K562 (cell line): ENCODE measurements at regions not wholly inside any gene's neighbourhood (a gene's known extent, or its start where the extent isn't known, plus 50 kb on each side); places are given as distances from the start of the nearest gene placed in this dataset.

Experiments
- ATAC-seq: fragments of 200-7000 bp; cut with Tn5 transposase; 3 replicates; pipeline ENCODE4 v1.9.1; 2020; ENCODE audit warnings: moderate library complexity
- BruUV-seq: library from RNA; stranded (reverse); fragments of 400-500 nt; replicated peaks from 2 replicates; lab custom pipeline; 2021; lab: Mats Ljungman, UMichigan
- CTCF ChIA-PET: fragments of 300-600 bp; formaldehyde crosslinking; extraction: SDS; loops from one replicate; lab custom pipeline; 2021; ENCODE audit warnings: low intra/inter-chr PET ratio; lab: Yijun Ruan, JAX
- POLR2A ChIA-PET: fragments of 300-600, 350-650 bp; sonication (Branson Sonifier 250); formaldehyde crosslinking; extraction: SDS; loops from one replicate; lab custom pipeline; 2021; ENCODE audit warnings: antibody characterized with exemption, inconsistent platforms; lab: Yijun Ruan, JAX
- DNase-seq, 4 experiments: peaks; one replicate each; pipeline versions ENCODE4 v3.0.0 to v3.0.0-alpha.2; 2011 to 2018; ENCODE audit warnings: low spot score in 3 of 4, mixed read lengths in 3 of 4; ENCODE audit errors: extremely low read depth in 1 of 4
- FAIRE-seq: peaks from 2 replicates; lab custom pipeline; 2011; peaks lifted over from hg19 to GRCh38; lab: Jason Lieb, UNC
- H2AFZ ChIP-seq: 2 replicates; pipeline ENCODE4 v1.6.0; 2011; ENCODE audit warnings: low read depth, low read length, control low read depth, inconsistent platforms
- H3K27ac ChIP-seq: fragments of 200-600 bp; 3 replicates; pipeline ENCODE4 v1.8.0; 2011; ENCODE audit warnings: low read depth, mild to moderate bottlenecking, control low read depth, inconsistent platforms, low read length, moderate library complexity, mixed read lengths; ENCODE audit errors: extremely low read depth
- H3K27me3 ChIP-seq, 2 experiments: fragments of 300-600 bp in 1 of 2; 2 replicates in 1 of 2; 3 replicates in 1 of 2; pipeline versions ENCODE4 v1.6.0 to v1.8.0; 2011; ENCODE audit warnings: inconsistent platforms in 2 of 2, low read length in 2 of 2, mild to moderate bottlenecking in 1 of 2, mixed read lengths in 1 of 2, moderate library complexity in 1 of 2; ENCODE audit not compliant: control insufficient read depth in 2 of 2, insufficient read depth in 2 of 2
- H3K36me3 ChIP-seq: fragments of 300-600 bp; 3 replicates; pipeline ENCODE4 v1.8.0; 2011; ENCODE audit warnings: mild to moderate bottlenecking, low read length, inconsistent platforms; ENCODE audit not compliant: control insufficient read depth, insufficient read depth
- H3K4me1 ChIP-seq, 2 experiments: fragments of 200-600 bp in 1 of 2; replicated peaks in 1 of 2; 2 replicates in 1 of 2; 3 replicates in 1 of 2; pipeline versions ENCODE4 v1.5.1 to v1.8.0; 2011; ENCODE audit warnings: inconsistent platforms in 2 of 2, low read length in 2 of 2, mild to moderate bottlenecking in 1 of 2, mixed read lengths in 1 of 2, moderate library complexity in 1 of 2; ENCODE audit not compliant: control insufficient read depth in 2 of 2, insufficient read depth in 2 of 2
- H3K4me2 ChIP-seq: 2 replicates; pipeline ENCODE4 v1.6.1; 2011; ENCODE audit warnings: low read length, control low read depth, inconsistent platforms, mixed read lengths; ENCODE audit not compliant: insufficient read depth
- H3K4me3 ChIP-seq: fragments of 200-600 bp; sonication (generic), shearing (Covaris generic); 2 replicates; pipeline ENCODE4 v1.5.1; 2016; ENCODE audit warnings: control low read depth, inconsistent platforms
- H3K79me2 ChIP-seq: fragments of 200-600 bp; 3 replicates; pipeline ENCODE4 v1.8.0; 2011; ENCODE audit warnings: low read length, inconsistent platforms; ENCODE audit not compliant: control insufficient read depth, insufficient read depth
- H3K9ac ChIP-seq, 2 experiments: 2 replicates each; pipeline versions ENCODE4 v1.6.0 to v1.6.1; 2011; ENCODE audit warnings: low read depth in 2 of 2, low read length in 2 of 2, control low read depth in 1 of 2, inconsistent platforms in 1 of 2, mild to moderate bottlenecking in 1 of 2, mixed read lengths in 1 of 2; ENCODE audit not compliant: insufficient read depth in 1 of 2
- H3K9me1 ChIP-seq: one replicate; pipeline ENCODE4 v1.6.0; 2011; ENCODE audit warnings: inconsistent platforms, mild to moderate bottlenecking, low read length, moderate library complexity; ENCODE audit not compliant: control insufficient read depth, insufficient read depth
- H3K9me3 ChIP-seq: replicated peaks from 2 replicates; pipeline ENCODE4 v1.5.1; 2011; ENCODE audit warnings: low read depth, low read length, inconsistent platforms; ENCODE audit not compliant: control insufficient read depth, insufficient read depth
- H4K20me1 ChIP-seq: replicated peaks from 2 replicates; pipeline ENCODE4 v1.6.1; 2011; ENCODE audit warnings: low read length, inconsistent platforms, mixed read lengths; ENCODE audit not compliant: control insufficient read depth, insufficient read depth
- FOXA3 ChIP-seq, 2 experiments: fragments of 450-650 bp in 1 of 2; sonication (generic) in 1 of 2; formaldehyde crosslinking; IDR thresholded peaks in 1 of 2; conservative IDR thresholded peaks in 1 of 2; 2 replicates each; pipeline versions ENCODE4 v1.4.0 to v1.8.0; 2020 to 2022; ENCODE audit warnings: mild to moderate bottlenecking in 2 of 2, missing genetic modification reagents in 1 of 2
- KLF1 ChIP-seq: fragments of 450-650 bp; IDR thresholded peaks from 2 replicates; pipeline ENCODE4 v1.6.1; 2016; ENCODE audit warnings: missing genetic modification characterization, missing compliant biosample characterization
- MEF2D ChIP-seq: conservative IDR thresholded peaks from 2 replicates; pipeline ENCODE4 v1.6.1; 2016; ENCODE audit warnings: low read depth, missing genetic modification characterization, missing compliant biosample characterization
- NFYB ChIP-seq: IDR thresholded peaks from 2 replicates; pipeline ENCODE4 v1.6.1; 2011; ENCODE audit warnings: mild to moderate bottlenecking, moderate library complexity; ENCODE audit not compliant: insufficient read length; ENCODE audit errors: extremely low read depth
- XRCC4 ChIP-seq: IDR thresholded peaks from one replicate; pipeline ENCODE4 v1.6.1; 2011; ENCODE audit not compliant: insufficient read depth, insufficient read length; ENCODE audit errors: extremely low read depth
- ZKSCAN1 ChIP-seq: fragments of 150-350 bp; IDR thresholded peaks from 2 replicates; pipeline ENCODE4 v1.6.1; 2016; ENCODE audit warnings: low read depth, low read length
- WGBS: fragments of 100-300 bp; shearing (Covaris generic); methylation state at CpG from one replicate; pipeline ENCODE4 v1.1.6; 2016; ENCODE audit warnings: low coverage, mixed read lengths; ENCODE audit not compliant: insufficient coverage; ENCODE audit errors: missing lambda C conversion rate; 5-methylcytosine and 5-hydroxymethylcytosine counted together
- in situ Hi-C: fragments of 300-500 bp; cut with MboI; formaldehyde crosslinking; loops from 4 replicates; pipeline ENCODE4 v1.15.0; 2018; ENCODE audit warnings: inconsistent platforms, mixed read lengths
- intact Hi-C: fragments of 100-400 bp; cut with micrococcal nuclease; formaldehyde crosslinking; loops from 2 replicates; pipeline ENCODE4 v1.14.2; 2022
- TF ChIP-seq, protein P1 (sequence below): fragments of 250-450 bp; sonication (Bioruptor Pico); IDR thresholded peaks from 2 replicates; pipeline ENCODE4 v1.8.0; 2022; ENCODE audit warnings: inconsistent platforms
- TF ChIP-seq, protein P2 (sequence below): fragments of 450-650 bp; IDR thresholded peaks from 2 replicates; pipeline ENCODE4 v1.7.0; 2016; ENCODE audit warnings: borderline replicate concordance
- TF ChIP-seq, protein P3 (sequence below), 3 experiments: fragments of 200-800 bp in 1 of 3; sonication (Bioruptor generic) in 1 of 3; sonication (generic) in 1 of 3; formaldehyde crosslinking in 1 of 3; IDR thresholded peaks; 2 replicates each; pipeline versions ENCODE4 v1.6.1 to v1.8.0; 2016 to 2022; ENCODE audit warnings: mild to moderate bottlenecking in 2 of 3, missing compliant biosample characterization in 2 of 3, missing genetic modification characterization in 2 of 3, missing genetic modification reagents in 1 of 3
- TF ChIP-seq, protein P4 (sequence below), 2 experiments: fragments of 450-650 bp; conservative IDR thresholded peaks; 2 replicates each; pipeline ENCODE4 v1.6.1; 2017; ENCODE audit warnings: mild to moderate bottlenecking in 2 of 2, moderate library complexity in 2 of 2
- TF ChIP-seq, protein P5 (sequence below): fragments of 450-650 bp; IDR thresholded peaks from 2 replicates; pipeline ENCODE4 v1.6.1; 2016; ENCODE audit warnings: antibody characterized with exemption

DNA sequence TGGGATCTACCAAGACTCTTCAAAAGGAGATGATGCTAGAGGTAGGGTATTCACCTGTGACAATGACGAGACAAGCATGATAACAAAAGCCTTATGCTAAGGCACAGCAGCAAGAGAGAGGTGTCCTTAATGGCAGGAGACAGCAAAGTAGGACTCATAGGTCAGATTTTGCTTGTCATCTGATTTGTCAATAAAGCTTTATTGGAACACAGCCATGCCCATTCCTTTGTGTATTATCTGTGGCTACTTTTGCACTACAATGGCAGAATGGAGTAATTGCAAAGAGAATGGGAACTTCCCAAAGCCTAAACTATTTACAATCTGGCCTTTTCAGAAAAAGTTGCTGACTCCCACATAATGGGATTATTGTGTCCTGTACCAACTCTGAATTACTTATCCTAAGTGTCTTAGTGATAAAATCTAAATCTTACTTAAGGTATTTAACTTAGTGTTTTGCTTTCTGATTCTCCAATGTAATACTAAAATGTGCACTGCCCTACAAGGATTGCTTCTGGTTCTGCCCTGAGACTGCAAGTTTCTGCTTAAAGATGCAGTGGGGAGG lies 221.6 kb downstream of the CDC5L start (continued):
- TF ChIP-seq, protein P1, sequence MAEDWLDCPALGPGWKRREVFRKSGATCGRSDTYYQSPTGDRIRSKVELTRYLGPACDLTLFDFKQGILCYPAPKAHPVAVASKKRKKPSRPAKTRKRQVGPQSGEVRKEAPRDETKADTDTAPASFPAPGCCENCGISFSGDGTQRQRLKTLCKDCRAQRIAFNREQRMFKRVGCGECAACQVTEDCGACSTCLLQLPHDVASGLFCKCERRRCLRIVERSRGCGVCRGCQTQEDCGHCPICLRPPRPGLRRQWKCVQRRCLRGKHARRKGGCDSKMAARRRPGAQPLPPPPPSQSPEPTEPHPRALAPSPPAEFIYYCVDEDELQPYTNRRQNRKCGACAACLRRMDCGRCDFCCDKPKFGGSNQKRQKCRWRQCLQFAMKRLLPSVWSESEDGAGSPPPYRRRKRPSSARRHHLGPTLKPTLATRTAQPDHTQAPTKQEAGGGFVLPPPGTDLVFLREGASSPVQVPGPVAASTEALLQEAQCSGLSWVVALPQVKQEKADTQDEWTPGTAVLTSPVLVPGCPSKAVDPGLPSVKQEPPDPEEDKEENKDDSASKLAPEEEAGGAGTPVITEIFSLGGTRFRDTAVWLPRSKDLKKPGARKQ: no peak
- TF ChIP-seq MEF2D (tag) (no peak), NFYB (no peak)
- TF ChIP-seq, all 486 proteins: peak for 2

DNA sequence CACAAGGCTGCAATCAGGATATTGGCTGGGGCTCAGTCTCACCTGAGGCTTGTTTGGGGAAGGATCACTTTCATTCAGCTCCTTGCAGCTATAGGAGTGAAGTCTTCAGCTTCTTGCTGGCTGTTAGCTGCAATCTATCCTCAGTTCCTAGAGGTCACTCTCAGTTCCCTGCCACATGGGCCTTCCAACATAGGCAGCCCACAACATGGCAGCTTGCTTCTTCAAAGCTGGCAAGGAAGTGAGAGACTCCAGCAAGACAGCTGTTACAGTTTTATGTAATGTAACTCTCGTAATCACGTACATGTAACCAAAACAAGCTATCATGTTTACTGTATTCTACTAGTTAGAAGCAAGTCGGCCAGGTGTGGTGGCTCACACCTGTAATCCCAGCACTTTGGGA lies 226.9 kb downstream of the CDC5L start:
- Histone ChIP-seq H2AFZ (no peak overlapping the region), H3K4me1 (no peaks in the 10 kb centered on the region), H3K4me2 (no peak overlapping the region), H3K4me3 (no peak overlapping the region), H3K9ac (no peak overlapping the region), H3K36me3 (no peaks in the 10 kb centered on the region), H3K27me3 (peaks cover 2 to 6% of the 10 kb centered on the region in 2 experiments; a peak in 3 of 5 replicates), H3K9me3 (no peaks in the 10 kb centered on the region), H3K79me2 (no peaks in the 10 kb centered on the region), H3K9me1 (no peaks in the 10 kb centered on the region), H4K20me1 (no peaks in the 10 kb centered on the region), H3K27ac (no peak overlapping the region)
- 0% methylated on average over 3 of the region's 3 CpGs for WGBS
- ATAC-seq: no peak
- no peak for DNase-seq
- no TSS peak for BruUV-seq
- in situ Hi-C loops: no loop called here
- ChIA-PET CTCF (no interaction called here), POLR2A (interaction anchor here (0.6 to 0.7 kb wide), 2 partner anchors 111 to 964 kb away, joined by 3 read pairs; no protein-coding TSS in a partner anchor)
- FAIRE-seq: no peak
- intact Hi-C loops: no loop called here
- no peak for TF ChIP-seq KLF1 (tag)
- TF ChIP-seq, protein P2, sequence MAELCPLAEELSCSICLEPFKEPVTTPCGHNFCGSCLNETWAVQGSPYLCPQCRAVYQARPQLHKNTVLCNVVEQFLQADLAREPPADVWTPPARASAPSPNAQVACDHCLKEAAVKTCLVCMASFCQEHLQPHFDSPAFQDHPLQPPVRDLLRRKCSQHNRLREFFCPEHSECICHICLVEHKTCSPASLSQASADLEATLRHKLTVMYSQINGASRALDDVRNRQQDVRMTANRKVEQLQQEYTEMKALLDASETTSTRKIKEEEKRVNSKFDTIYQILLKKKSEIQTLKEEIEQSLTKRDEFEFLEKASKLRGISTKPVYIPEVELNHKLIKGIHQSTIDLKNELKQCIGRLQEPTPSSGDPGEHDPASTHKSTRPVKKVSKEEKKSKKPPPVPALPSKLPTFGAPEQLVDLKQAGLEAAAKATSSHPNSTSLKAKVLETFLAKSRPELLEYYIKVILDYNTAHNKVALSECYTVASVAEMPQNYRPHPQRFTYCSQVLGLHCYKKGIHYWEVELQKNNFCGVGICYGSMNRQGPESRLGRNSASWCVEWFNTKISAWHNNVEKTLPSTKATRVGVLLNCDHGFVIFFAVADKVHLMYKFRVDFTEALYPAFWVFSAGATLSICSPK: no peak
- no peak for TF ChIP-seq XRCC4
- TF ChIP-seq, protein P3, sequence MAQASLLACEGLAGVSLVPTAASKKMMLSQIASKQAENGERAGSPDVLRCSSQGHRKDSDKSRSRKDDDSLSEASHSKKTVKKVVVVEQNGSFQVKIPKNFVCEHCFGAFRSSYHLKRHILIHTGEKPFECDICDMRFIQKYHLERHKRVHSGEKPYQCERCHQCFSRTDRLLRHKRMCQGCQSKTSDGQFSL (CRISPR knock-in tag; IDR thresholded peaks at IDR 0.05): no peak
- TF ChIP-seq, protein P3 (tag; IDR thresholded peaks at IDR 0.05): no peak
- TF ChIP-seq, protein P4, sequence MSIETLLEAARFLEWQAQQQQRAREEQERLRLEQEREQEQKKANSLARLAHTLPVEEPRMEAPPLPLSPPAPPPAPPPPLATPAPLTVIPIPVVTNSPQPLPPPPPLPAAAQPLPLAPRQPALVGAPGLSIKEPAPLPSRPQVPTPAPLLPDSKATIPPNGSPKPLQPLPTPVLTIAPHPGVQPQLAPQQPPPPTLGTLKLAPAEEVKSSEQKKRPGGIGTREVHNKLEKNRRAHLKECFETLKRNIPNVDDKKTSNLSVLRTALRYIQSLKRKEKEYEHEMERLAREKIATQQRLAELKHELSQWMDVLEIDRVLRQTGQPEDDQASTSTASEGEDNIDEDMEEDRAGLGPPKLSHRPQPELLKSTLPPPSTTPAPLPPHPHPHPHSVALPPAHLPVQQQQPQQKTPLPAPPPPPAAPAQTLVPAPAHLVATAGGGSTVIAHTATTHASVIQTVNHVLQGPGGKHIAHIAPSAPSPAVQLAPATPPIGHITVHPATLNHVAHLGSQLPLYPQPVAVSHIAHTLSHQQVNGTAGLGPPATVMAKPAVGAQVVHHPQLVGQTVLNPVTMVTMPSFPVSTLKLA (conservative IDR thresholded peaks at IDR 0.05): no peak
- TF ChIP-seq, protein P5, sequence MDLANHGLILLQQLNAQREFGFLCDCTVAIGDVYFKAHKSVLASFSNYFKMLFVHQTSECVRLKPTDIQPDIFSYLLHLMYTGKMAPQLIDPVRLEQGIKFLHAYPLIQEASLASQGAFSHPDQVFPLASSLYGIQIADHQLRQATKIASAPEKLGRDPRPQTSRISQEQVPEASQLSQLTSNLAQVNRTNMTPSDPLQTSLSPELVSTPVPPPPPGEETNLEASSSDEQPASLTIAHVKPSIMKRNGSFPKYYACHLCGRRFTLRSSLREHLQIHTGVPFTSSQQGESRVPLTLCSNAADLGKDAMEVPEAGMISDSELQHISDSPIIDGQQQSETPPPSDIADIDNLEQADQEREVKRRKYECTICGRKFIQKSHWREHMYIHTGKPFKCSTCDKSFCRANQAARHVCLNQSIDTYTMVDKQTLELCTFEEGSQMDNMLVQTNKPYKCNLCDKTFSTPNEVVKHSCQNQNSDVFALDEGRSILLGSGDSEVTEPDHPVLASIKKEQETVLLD: no peak
- TF ChIP-seq FOXA3 (CRISPR knock-in tag; conservative IDR thresholded peaks at IDR 0.05 in 1 of 2, IDR thresholded peaks at IDR 0.05 in 1 of 2): no peak
- no peak for TF ChIP-seq ZKSCAN1
